H1 (cell line): ENCODE measurements at regions not wholly inside any gene's neighbourhood (a gene's known extent, or its start where the extent isn't known, plus 50 kb on each side); places are given as distances from the start of the nearest gene placed in this dataset.

ENCODE experiments used
- CTCF ChIA-PET: fragments of 300-600 bp; sonication (Branson Sonifier 250); formaldehyde crosslinking; loops from one replicate; lab custom pipeline; 2021; ENCODE audit not compliant: partially characterized antibody; lab: Charles Lee
- POLR2A ChIA-PET: fragments of 300-600 bp; sonication (Branson Sonifier 250); formaldehyde crosslinking; loops from one replicate; lab custom pipeline; 2021; ENCODE audit warnings: inconsistent platforms; ENCODE audit not compliant: partially characterized antibody; lab: Charles Lee
- DNase-seq, 2 experiments: peaks; one replicate each; pipeline versions ENCODE4 v3.0.0 to v3.0.0-alpha.2; 2010 to 2022; ENCODE audit warnings: low spot score in 2 of 2, low read depth in 1 of 2, mixed read lengths in 1 of 2
- FAIRE-seq: peaks from 2 replicates; lab custom pipeline; 2011; peaks lifted over from hg19 to GRCh38; lab: Jason Lieb, UNC
- H2AFZ ChIP-seq: 2 replicates; pipeline ENCODE4 v1.8.1; 2012; ENCODE audit warnings: low read length, inconsistent platforms
- H2AK5ac ChIP-seq: 2 replicates; pipeline ENCODE4 v1.6.1; 2013; ENCODE audit warnings: low read depth, low read length
- H2BK120ac ChIP-seq: replicated peaks from 2 replicates; pipeline ENCODE3; 2013; ENCODE audit warnings: low read depth, low read length, inconsistent platforms
- H2BK12ac ChIP-seq: 2 replicates; pipeline ENCODE4 v1.6.1; 2013; ENCODE audit warnings: low read depth, low read length
- H2BK15ac ChIP-seq: 2 replicates; pipeline ENCODE4 v1.6.1; 2013; ENCODE audit warnings: low read length
- H2BK20ac ChIP-seq: 2 replicates; pipeline ENCODE4 v1.6.1; 2013; ENCODE audit warnings: low read length
- H2BK5ac ChIP-seq: 2 replicates; pipeline ENCODE4 v1.6.1; 2013; ENCODE audit warnings: low read depth, low read length
- H3K14ac ChIP-seq: 2 replicates; pipeline ENCODE4 v1.6.1; 2013; ENCODE audit warnings: inconsistent platforms; ENCODE audit not compliant: insufficient read length
- H3K18ac ChIP-seq: 2 replicates; pipeline ENCODE4 v1.6.1; 2013; ENCODE audit warnings: low read length; ENCODE audit errors: extremely low read depth
- H3K23ac ChIP-seq: 2 replicates; pipeline ENCODE4 v1.6.1; 2013; ENCODE audit warnings: inconsistent platforms; ENCODE audit not compliant: insufficient read length
- H3K23me2 ChIP-seq: 2 replicates; pipeline ENCODE4 v1.6.1; 2013; ENCODE audit warnings: low read depth, low read length
- H3K27ac ChIP-seq: 2 replicates; pipeline ENCODE4 v1.6.1; 2011; ENCODE audit warnings: low read depth, low read length, inconsistent platforms
- H3K27me3 ChIP-seq, 4 experiments: replicated peaks in 1 of 4; 1 replicate in 1 of 4; 2 replicates in 3 of 4; pipeline versions ENCODE4 v1.6.1 to v1.8.1; 2011 to 2013; ENCODE audit warnings: low read length in 3 of 4, mild to moderate bottlenecking in 3 of 4, inconsistent platforms in 2 of 4, mixed read lengths in 2 of 4, moderate library complexity in 1 of 4; ENCODE audit not compliant: control insufficient read depth in 3 of 4, insufficient read depth in 3 of 4; ENCODE audit errors: extremely low read depth in 1 of 4
- H3K36me3 ChIP-seq, 4 experiments: 2 replicates each; pipeline versions ENCODE4 v1.6.1 to v1.8.1; 2011 to 2013; ENCODE audit warnings: mild to moderate bottlenecking in 4 of 4, low read length in 3 of 4, moderate library complexity in 2 of 4, control low read depth in 1 of 4, inconsistent platforms in 1 of 4; ENCODE audit not compliant: insufficient read depth in 4 of 4, control insufficient read depth in 2 of 4
- H3K4ac ChIP-seq: replicated peaks from 2 replicates; pipeline ENCODE3; 2013; ENCODE audit warnings: low read length, low read depth, mixed read lengths, inconsistent platforms; ENCODE audit not compliant: insufficient read length
- H3K4me1 ChIP-seq, 4 experiments: replicated peaks in 1 of 4; 1 replicate in 1 of 4; 2 replicates in 3 of 4; pipeline versions ENCODE4 v1.6.1 to v1.8.1; 2011 to 2013; ENCODE audit warnings: low read length in 3 of 4, inconsistent platforms in 2 of 4, mixed read lengths in 1 of 4; ENCODE audit not compliant: insufficient read depth in 4 of 4, control insufficient read depth in 3 of 4
- H3K4me2 ChIP-seq, 2 experiments: 2 replicates each; pipeline versions ENCODE4 v1.6.1 to v1.8.1; 2011 to 2013; ENCODE audit warnings: low read depth in 2 of 2, low read length in 2 of 2, control low read depth in 1 of 2, inconsistent platforms in 1 of 2, mild to moderate bottlenecking in 1 of 2; ENCODE audit not compliant: insufficient read depth in 1 of 2
- H3K4me3 ChIP-seq, 4 experiments: fragments of 200-600, 300-600 bp in 1 of 4; sonication (generic), shearing (Covaris generic), sonication (Bioruptor Twin) in 1 of 4; 2 replicates each; pipeline versions ENCODE4 v1.5.1 to v1.8.1; 2011 to 2016; ENCODE audit warnings: low read length in 4 of 4, low read depth in 3 of 4, control low read depth in 2 of 4, inconsistent platforms in 2 of 4, mild to moderate bottlenecking in 2 of 4, mixed read lengths in 1 of 4, moderate library complexity in 1 of 4; ENCODE audit not compliant: insufficient read depth in 2 of 4; ENCODE audit errors: extremely low read depth in 1 of 4
- H3K56ac ChIP-seq: replicated peaks from 2 replicates; pipeline ENCODE3; 2013; ENCODE audit warnings: low read depth, mild to moderate bottlenecking, mixed read lengths, low read length, inconsistent platforms; ENCODE audit not compliant: insufficient read length
- H3K79me1 ChIP-seq: 2 replicates; pipeline ENCODE4 v1.6.1; 2013; ENCODE audit warnings: low read depth, low read length, control low read depth
- H3K79me2 ChIP-seq, 2 experiments: 2 replicates each; pipeline versions ENCODE4 v1.6.1 to v1.8.1; 2012 to 2013; ENCODE audit warnings: low read length in 2 of 2, mild to moderate bottlenecking in 2 of 2, inconsistent platforms in 1 of 2; ENCODE audit not compliant: insufficient read depth in 2 of 2, control insufficient read depth in 1 of 2
- H3K9ac ChIP-seq, 4 experiments: replicated peaks in 1 of 4; 1 replicate in 1 of 4; 2 replicates in 3 of 4; pipeline versions ENCODE4 v1.6.1 to v1.8.1; 2011 to 2013; ENCODE audit warnings: low read depth in 3 of 4, low read length in 3 of 4, control low read depth in 2 of 4, mild to moderate bottlenecking in 2 of 4, moderate library complexity in 2 of 4, inconsistent platforms in 1 of 4; ENCODE audit errors: extremely low read depth in 1 of 4
- H3K9me3 ChIP-seq, 2 experiments: 2 replicates each; pipeline versions ENCODE4 v1.6.1 to v1.8.1; 2012 to 2013; ENCODE audit warnings: mild to moderate bottlenecking in 2 of 2, moderate library complexity in 2 of 2, control low read depth in 1 of 2, inconsistent platforms in 1 of 2, low read depth in 1 of 2, low read length in 1 of 2, mixed read lengths in 1 of 2; ENCODE audit not compliant: insufficient read depth in 2 of 2
- H4K20me1 ChIP-seq, 2 experiments: replicated peaks in 1 of 2; 2 replicates each; pipeline versions ENCODE3 to v1.8.1; 2011 to 2013; ENCODE audit warnings: inconsistent platforms in 2 of 2, low read length in 2 of 2, mild to moderate bottlenecking in 1 of 2; ENCODE audit not compliant: insufficient read depth in 2 of 2, control insufficient read depth in 1 of 2
- H4K5ac ChIP-seq: 2 replicates; pipeline ENCODE4 v1.6.1; 2013; ENCODE audit warnings: low read length, low read depth, mixed read lengths, inconsistent platforms; ENCODE audit not compliant: insufficient read length
- H4K8ac ChIP-seq: 2 replicates; pipeline ENCODE4 v1.8.0; 2013; ENCODE audit warnings: mild to moderate bottlenecking, moderate library complexity, low read length, inconsistent platforms; ENCODE audit not compliant: insufficient read depth; ENCODE audit errors: extremely low read depth
- H4K91ac ChIP-seq: replicated peaks from 2 replicates; pipeline ENCODE3; 2013; ENCODE audit warnings: low read length, mixed read lengths, inconsistent platforms; ENCODE audit not compliant: insufficient read length
- GABPA ChIP-seq: IDR thresholded peaks from 2 replicates; pipeline ENCODE4 v1.6.1; 2011; ENCODE audit warnings: mild to moderate bottlenecking, low read length, moderate library complexity, borderline replicate concordance; ENCODE audit not compliant: insufficient read depth
- WGBS, 2 experiments: shearing (Covaris generic) in 1 of 2; methylation state at CpG; one replicate each; pipeline versions ENCODE4 v1.1.6 to v1.1.7; 2013 to 2015; ENCODE audit warnings: low lambda C conversion rate in 2 of 2, mixed read lengths in 2 of 2, inconsistent platforms in 1 of 2, low coverage in 1 of 2, missing lambda C conversion rate in 1 of 2; ENCODE audit not compliant: insufficient replicate concordance in 2 of 2, insufficient coverage in 1 of 2, insufficient read length in 1 of 2; ENCODE audit errors: extremely low coverage in 1 of 2, missing lambda C conversion rate in 1 of 2; 5-methylcytosine and 5-hydroxymethylcytosine counted together

DNA sequence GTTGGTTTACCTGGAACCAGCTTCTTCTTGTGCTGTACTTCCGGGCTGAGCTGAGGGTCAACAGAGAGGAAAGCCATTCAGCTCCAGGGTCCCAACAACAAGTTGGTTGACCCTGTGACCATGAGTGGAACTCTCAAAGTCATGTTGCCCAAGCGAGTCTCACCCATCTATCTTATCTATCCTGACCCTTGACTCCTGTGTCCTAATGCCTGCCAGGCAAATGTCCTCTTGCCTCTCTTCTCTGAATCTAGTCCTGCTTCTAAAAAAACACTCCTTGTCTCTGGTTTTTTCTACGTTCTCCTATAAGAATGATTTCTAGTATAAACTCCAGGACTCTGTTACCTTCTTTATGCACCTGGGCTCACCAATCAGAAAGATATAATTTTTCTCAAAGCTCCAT, 1547.6 kb downstream of the NLGN4Y start:
- Histone ChIP-seq H3K14ac (no peak overlapping the region), H2AK5ac (no peak overlapping the region), H3K56ac (no peak overlapping the region), H2BK120ac (no peak overlapping the region), H3K27ac (no peak overlapping the region), H2BK5ac (no peak overlapping the region), H3K27me3 (no peaks in the 10 kb centered on the region), H2BK12ac (no peak overlapping the region), H4K91ac (no peak overlapping the region), H3K23me2 (no peaks in the 10 kb centered on the region), H3K4me2 (no peak overlapping the region), H3K79me2 (no peaks in the 10 kb centered on the region), H3K4me3 (no peak overlapping the region), H3K23ac (no peak overlapping the region), H3K79me1 (no peaks in the 10 kb centered on the region), H2AFZ (no peak overlapping the region), H2BK20ac (no peak overlapping the region), H3K4me1 (no peaks in the 10 kb centered on the region), H4K5ac (no peak overlapping the region), H4K20me1 (no peaks in the 10 kb centered on the region), H3K4ac (no peak overlapping the region), H3K9me3 (no peaks in the 10 kb centered on the region), H4K8ac (no peak overlapping the region), H3K18ac (no peak overlapping the region), H2BK15ac (no peak overlapping the region), H3K36me3 (no peaks in the 10 kb centered on the region), H3K9ac (no peak overlapping the region)
- TF ChIP-seq GABPA: no peak
- 94% methylated on average over 3 of the region's 3 CpGs; no CpG with 5 or more reads in 1 of the 2 experiments for WGBS, 2 experiments
- POLR2A ChIA-PET: no interaction called here
- DNase-seq (no peak), FAIRE-seq (no peak)
- CTCF ChIA-PET: no interaction called here
